ENCODE measurements at regions not wholly inside any gene's neighbourhood (a gene's known extent, or its start where the extent isn't known, plus 50 kb on each side); places are given as distances from the start of the nearest gene placed in this dataset.

DNA sequence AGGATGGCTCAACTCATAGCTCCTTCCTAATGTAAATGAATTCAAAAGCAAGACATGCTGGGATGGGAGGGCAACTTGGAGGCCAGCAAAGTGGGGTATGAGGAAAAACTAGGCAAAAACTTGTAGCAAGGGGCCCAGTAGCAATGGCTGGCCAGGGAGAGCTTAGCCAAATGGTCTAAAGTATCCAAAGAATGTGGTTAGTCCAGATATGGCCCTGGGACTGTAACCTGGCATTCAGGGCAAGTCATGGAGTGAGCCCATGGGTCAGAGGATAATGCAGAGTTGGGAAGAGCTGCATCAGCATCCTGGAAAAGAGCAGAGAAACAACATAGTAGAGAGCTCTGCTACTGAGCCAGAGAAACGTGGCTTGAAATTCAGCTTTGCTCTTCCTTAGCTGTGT lies 191.7 kb downstream of the SUCLA2 start:
- no peak overlapping the region for H3K4me3 ChIP-seq
- H3K4me1 ChIP-seq (replicated peaks in 1 of 2): no peaks in the 10 kb centered on the region
- no peak for ATAC-seq (replicated peaks in 6 of 8)
- in situ Hi-C loops (cut with MboI; ENCODE audit: low pct_unique_long_range_greater_than_20kb in 2 of 9, low sequenced_read_pairs in 9 of 9, unreplicated experiment in 9 of 9): no loop called here
- H3K27ac ChIP-seq: no peak overlapping the region
- WGBS, 10 experiments: 14 to 100% (median 33%) methylated on average over 1 of the region's 1 CpG; no CpG with 5 or more reads in 4 of the 10 experiments

DNA sequence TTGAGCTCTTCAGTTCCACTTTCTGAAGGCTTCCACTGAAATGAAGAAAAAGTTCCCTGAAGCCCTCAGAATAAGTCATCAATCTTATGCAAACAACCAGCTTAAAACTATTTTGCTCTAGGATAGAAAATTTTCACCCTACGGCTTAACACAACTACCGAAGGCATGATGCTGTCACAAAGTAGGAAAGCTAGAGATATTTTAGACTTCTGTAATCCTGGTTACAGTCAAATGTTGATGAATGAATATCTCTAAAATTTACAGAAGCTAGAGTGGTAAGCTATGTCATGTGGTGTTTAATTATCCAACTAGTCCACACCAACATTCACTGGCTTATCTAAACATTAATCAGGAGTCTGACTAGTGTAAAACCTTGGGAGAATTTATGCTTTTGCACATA lies 197.9 kb downstream of the SUCLA2 start:
- in situ Hi-C loops (cut with MboI; ENCODE audit: low pct_unique_long_range_greater_than_20kb in 2 of 9, low sequenced_read_pairs in 9 of 9, unreplicated experiment in 9 of 9): no loop called here
- Histone ChIP-seq H3K27ac (no peak overlapping the region), H3K4me1 (replicated peaks in 1 of 2) (no peaks in the 10 kb centered on the region), H3K4me3 (no peak overlapping the region)
- no peak for ATAC-seq (replicated peaks in 6 of 8)
- WGBS, 10 experiments: 50 to 100% (median 78%) methylated on average over 1 to 2 of the region's 2 CpGs; no CpG with 5 or more reads in 2 of the 10 experiments

DNA sequence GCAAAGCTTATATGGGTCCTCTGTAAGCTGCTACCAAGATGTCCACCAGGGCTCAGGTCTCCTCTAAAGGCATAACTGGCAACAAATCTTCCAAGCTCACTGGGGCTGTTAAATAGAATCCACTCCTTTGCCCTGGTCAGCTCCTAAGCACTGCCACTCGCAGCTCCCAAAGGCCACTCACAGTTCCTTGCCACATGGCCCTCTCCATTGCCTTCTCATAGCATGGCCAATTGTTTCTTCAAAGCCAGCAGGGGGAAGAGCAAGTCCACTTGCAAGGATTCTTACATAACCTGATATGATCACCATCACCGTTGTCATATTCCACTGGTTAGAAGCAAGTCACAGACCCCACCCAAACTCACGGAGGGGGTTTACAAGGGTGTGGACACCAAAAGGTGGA lies 199.5 kb downstream of the SUCLA2 start:
- WGBS, 10 experiments: 69 to 100% (median 80%) methylated on average over 1 to 3 of the region's 3 CpGs; no CpG with 5 or more reads in 5 of the 10 experiments
- ATAC-seq (replicated peaks in 6 of 8): no peak
- in situ Hi-C loops (cut with MboI; ENCODE audit: low pct_unique_long_range_greater_than_20kb in 2 of 9, low sequenced_read_pairs in 9 of 9, unreplicated experiment in 9 of 9): no loop called here

DNA sequence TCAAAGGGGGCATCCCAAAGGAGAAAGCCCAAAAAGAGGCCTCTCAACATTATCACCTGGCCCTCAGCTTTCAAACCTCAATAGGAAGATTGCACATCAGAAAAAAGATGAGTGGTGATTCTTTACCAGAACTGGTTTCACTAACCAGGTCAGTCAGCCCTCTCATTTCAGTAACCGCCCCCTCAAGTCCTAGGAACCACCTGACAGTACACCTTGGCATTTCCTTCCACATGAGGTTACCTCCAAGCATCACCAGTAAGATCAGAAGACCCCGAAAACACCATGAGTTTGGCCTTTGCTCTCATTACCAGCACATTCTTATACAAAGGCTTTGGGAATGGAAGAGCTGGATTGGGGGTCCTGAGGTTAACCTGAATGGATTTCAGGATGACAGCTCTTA lies 200.5 kb downstream of the SUCLA2 start:
- H3K27ac ChIP-seq: no peak overlapping the region
- no peak overlapping the region for H3K4me3 ChIP-seq
- 18 to 100% (median 71%) methylated on average over 1 to 2 of the region's 2 CpGs; no CpG with 5 or more reads in 3 of the 10 experiments for WGBS, 10 experiments
- no peaks in the 10 kb centered on the region for H3K4me1 ChIP-seq (replicated peaks in 1 of 2)
- no peak for ATAC-seq (replicated peaks in 6 of 8)
- in situ Hi-C loops (cut with MboI; ENCODE audit: low pct_unique_long_range_greater_than_20kb in 2 of 9, low sequenced_read_pairs in 9 of 9, unreplicated experiment in 9 of 9): no loop called here

More for the DNA sequence above, 199.5 kb downstream of the SUCLA2 start:
- H3K27ac ChIP-seq: no peak overlapping the region
- no peak overlapping the region for H3K4me3 ChIP-seq
- no peaks in the 10 kb centered on the region for H3K4me1 ChIP-seq (replicated peaks in 1 of 2)

DNA sequence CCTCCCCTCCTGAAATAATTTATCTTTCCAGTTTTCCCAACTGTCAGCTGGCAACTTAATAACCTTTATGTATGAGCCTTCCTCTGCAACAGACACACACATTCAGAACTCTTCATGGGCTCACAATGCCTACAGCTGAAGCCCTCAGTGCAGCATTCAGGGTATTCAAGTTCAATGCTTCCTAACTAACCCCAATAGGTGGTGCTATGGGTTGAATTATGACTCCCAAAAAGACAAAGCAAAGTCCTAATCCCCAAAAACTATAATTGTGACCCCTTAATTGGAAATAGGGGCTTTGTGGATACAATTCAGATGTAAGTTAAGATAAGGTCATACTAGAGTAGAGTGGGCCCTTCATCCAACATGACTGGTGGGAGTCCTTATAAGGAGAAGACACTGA lies 202.2 kb downstream of the SUCLA2 start:
- H3K27ac ChIP-seq: no peak overlapping the region
- no peak overlapping the region for H3K4me3 ChIP-seq
- H3K4me1 ChIP-seq (replicated peaks in 1 of 2): no peaks in the 10 kb centered on the region
- peak in 2 of 8 experiments; percentile 61 to 69 for ATAC-seq (replicated peaks in 6 of 8)
- in situ Hi-C loops (cut with MboI; ENCODE audit: low pct_unique_long_range_greater_than_20kb in 2 of 9, low sequenced_read_pairs in 9 of 9, unreplicated experiment in 9 of 9): no loop called here

DNA sequence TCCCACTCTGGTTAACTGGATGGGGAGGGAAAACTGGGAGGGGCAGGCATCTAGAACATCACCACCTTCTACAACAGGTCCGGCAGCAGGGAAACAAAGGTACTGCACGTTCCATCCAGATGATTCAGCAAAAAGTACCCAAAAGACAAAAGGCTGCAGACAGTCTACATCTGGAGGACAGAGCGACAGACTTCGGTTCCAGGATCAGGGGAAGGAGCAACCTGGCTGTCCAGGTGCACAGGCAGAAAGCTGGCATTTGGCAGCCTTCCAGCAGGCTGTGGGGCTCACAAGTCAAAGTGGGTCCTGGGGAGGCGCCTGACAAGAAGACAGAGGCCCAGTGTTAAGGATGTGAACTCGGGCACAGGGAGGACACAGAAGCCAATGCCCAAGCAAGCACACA lies 202.9 kb downstream of the SUCLA2 start:
- no peak overlapping the region for H3K4me3 ChIP-seq

DNA sequence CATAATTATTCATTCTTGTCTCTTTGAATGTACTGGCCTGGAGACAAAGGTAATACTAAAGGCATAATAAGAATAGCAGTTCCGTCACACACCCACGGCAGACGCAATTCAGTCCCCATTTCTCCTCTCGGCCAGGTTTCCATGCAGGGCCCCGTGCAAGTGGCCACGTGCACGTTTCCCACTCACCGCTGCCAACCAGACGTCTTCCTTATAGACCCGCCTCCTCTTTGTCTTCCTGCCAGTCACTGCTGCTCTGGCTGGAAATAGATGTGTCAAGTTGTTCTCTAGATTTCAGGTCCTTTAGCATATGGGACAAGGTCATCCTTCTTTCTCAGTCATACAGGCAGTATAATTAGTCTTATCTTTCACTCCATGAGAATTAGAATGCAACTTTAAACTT lies 204.3 kb downstream of the SUCLA2 start:
- no peak overlapping the region for H3K4me3 ChIP-seq
- no peaks in the 10 kb centered on the region for H3K4me1 ChIP-seq (replicated peaks in 1 of 2)
- peak in 1 of 8 experiments; percentile 64 for ATAC-seq (replicated peaks in 6 of 8)
- in situ Hi-C loops (cut with MboI; ENCODE audit: low pct_unique_long_range_greater_than_20kb in 2 of 9, low sequenced_read_pairs in 9 of 9, unreplicated experiment in 9 of 9): no loop called here
- 0 to 78% (median 48%) methylated on average over 2 to 9 of the region's 10 CpGs; no CpG with 5 or more reads in 4 of the 10 experiments for WGBS, 10 experiments
- H3K27ac ChIP-seq: no peak overlapping the region

More for the DNA sequence above, 202.9 kb downstream of the SUCLA2 start:
- ATAC-seq (replicated peaks in 6 of 8): no peak
- Histone ChIP-seq H3K4me1 (replicated peaks in 1 of 2) (no peaks in the 10 kb centered on the region), H3K27ac (no peak overlapping the region)
- 40 to 80% (median 71%) methylated on average over 1 to 2 of the region's 6 CpGs; no CpG with 5 or more reads in 7 of the 10 experiments for WGBS, 10 experiments
- in situ Hi-C loops (cut with MboI; ENCODE audit: low pct_unique_long_range_greater_than_20kb in 2 of 9, low sequenced_read_pairs in 9 of 9, unreplicated experiment in 9 of 9): no loop called here

DNA sequence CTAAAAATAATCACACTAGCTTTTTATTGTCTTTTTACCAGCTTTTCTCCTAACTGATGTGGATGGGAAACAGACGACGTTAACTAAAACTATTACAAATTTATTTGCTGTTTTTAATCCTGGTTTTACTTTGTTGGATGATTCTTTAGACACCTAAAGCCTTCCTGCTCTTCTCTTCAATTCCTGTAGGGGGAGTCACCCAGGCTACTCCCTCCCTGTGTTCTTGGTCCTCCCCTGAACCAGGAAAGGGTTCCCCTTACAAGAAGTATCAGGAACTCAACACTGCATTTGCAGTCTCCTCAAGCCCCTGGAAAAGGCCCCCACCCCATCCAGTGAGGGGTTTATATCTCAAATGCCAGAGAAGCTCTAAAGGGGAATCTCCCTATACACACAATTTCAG lies 206.1 kb downstream of the SUCLA2 start:
- WGBS, 10 experiments: 0 to 88% (median 35%) methylated on average over 1 to 2 of the region's 2 CpGs; no CpG with 5 or more reads in 2 of the 10 experiments
- ATAC-seq (replicated peaks in 6 of 8): peak in 1 of 8 experiments; percentile 40
- in situ Hi-C loops (cut with MboI; ENCODE audit: low pct_unique_long_range_greater_than_20kb in 2 of 9, low sequenced_read_pairs in 9 of 9, unreplicated experiment in 9 of 9): no loop called here
- Histone ChIP-seq H3K27ac (no peak overlapping the region), H3K4me3 (no peak overlapping the region), H3K4me1 (replicated peaks in 1 of 2) (no peaks in the 10 kb centered on the region)

DNA sequence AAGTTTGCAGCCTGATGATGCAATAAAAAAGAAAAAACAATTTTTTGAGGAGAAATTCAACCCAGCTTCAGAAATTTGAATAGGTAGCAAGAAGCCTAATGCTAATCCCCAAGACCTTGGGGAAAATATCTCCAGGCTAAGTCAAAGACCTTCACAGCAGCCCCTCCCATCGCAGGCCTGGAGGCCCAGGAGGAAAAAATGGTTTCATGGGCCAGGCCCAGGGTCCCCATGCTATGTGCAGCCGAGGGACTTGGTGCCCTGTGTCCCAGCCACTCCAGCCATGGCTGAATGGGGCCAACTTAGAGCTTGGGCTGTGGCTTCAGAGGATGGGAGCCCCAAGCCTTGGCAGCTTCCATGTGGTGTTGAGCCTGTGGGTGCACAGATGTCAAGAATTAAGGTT lies 210.3 kb downstream of the SUCLA2 start:
- Histone ChIP-seq H3K4me3 (no peak overlapping the region), H3K4me1 (replicated peaks in 1 of 2) (no peaks in the 10 kb centered on the region), H3K27ac (no peak overlapping the region)
- ATAC-seq (replicated peaks in 6 of 8): no peak
- in situ Hi-C loops (cut with MboI; ENCODE audit: low pct_unique_long_range_greater_than_20kb in 2 of 9, low sequenced_read_pairs in 9 of 9, unreplicated experiment in 9 of 9): no loop called here
- WGBS, 10 experiments: 0 to 40% (median 0%) methylated on average over 1 of the region's 2 CpGs; no CpG with 5 or more reads in 7 of the 10 experiments

DNA sequence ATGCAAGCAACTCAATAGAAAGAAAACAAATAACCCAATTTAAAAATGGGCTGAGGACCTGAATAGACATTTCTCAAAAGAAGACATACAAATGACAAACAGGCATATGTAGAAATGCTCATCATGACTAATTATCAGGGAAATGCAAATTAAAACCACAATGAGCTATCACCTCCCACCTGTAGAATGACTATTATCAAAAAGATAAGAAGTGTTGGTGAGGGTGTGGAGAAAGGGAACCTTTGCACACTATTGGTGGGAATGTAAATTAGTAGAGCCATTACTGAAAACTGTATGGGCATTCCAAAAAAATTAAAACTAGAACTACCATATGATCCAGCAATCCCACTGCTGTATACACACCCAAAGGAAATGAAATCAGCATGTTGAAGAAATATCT lies 212.2 kb downstream of the SUCLA2 start:
- in situ Hi-C loops (cut with MboI; ENCODE audit: low pct_unique_long_range_greater_than_20kb in 2 of 9, low sequenced_read_pairs in 9 of 9, unreplicated experiment in 9 of 9): no loop called here
- peak in 2 of 8 experiments; percentile 47 to 50 for ATAC-seq (replicated peaks in 6 of 8)
- H3K4me3 ChIP-seq: no peak overlapping the region
- H3K27ac ChIP-seq: no peak overlapping the region
- no peaks in the 10 kb centered on the region for H3K4me1 ChIP-seq (replicated peaks in 1 of 2)

DNA sequence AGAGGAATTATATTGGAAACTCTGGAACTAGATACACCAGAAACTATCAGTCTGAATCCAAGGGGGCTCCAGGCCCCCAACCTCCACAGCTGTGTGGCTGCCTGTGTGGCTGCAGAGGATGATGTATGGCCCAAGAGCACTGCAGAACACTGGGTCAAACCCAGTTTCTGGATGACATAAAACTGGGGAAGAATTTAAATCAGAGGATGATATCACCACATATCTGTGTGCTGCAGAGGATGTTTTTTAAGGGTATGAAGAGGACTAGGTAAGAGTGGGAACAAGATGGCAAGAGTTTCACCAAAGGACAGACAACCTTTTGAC lies 226.4 kb downstream of the SUCLA2 start:
- Histone ChIP-seq H3K27ac (no peak overlapping the region), H3K4me3 (no peak overlapping the region), H3K4me1 (replicated peaks in 1 of 2) (peaks cover 0 to 4% of the 10 kb centered on the region in 2 donors)
- peak in 5 of 8 experiments; percentile 52 to 70 (median 58) for ATAC-seq (replicated peaks in 6 of 8)
- in situ Hi-C loops (cut with MboI; ENCODE audit: low pct_unique_long_range_greater_than_20kb in 2 of 9, low sequenced_read_pairs in 9 of 9, unreplicated experiment in 9 of 9): loop anchor here in 2 of 9 experiments (10.0 to 25.0 kb wide), 2 partner anchors 937 to 940 kb away; no protein-coding TSS in a partner anchor

DNA sequence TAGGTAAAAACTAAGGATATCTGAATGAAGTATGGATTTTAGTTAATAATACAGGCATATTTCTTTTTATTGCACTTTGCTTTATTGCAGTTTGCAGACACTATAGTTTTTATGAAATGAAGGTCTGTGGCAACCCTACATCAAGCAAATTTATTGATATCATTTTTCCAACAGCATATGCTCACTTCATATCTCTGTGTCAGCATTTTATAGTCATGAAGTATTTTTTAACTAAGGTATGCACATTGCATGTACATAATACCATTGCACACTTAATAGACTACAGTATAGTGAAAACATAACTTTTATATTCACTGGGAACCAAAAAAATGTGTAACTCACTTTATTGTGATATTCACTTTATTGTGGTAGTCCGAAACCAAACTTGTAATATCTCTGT lies 236.3 kb downstream of the SUCLA2 start:
- Histone ChIP-seq H3K4me3 (no peak overlapping the region), H3K4me1 (replicated peaks in 1 of 2) (no peaks in the 10 kb centered on the region), H3K27ac (no peak overlapping the region)
- WGBS, 10 experiments: 0 to 100% (median 65%) methylated on average over 1 of the region's 1 CpG; no CpG with 5 or more reads in 4 of the 10 experiments
- no peak for ATAC-seq (replicated peaks in 6 of 8)
- in situ Hi-C loops (cut with MboI; ENCODE audit: low pct_unique_long_range_greater_than_20kb in 2 of 9, low sequenced_read_pairs in 9 of 9, unreplicated experiment in 9 of 9): loop anchor here in 1 of 9 experiments (25.0 kb wide), 1 partner anchor 928 kb away; no protein-coding TSS in a partner anchor

DNA sequence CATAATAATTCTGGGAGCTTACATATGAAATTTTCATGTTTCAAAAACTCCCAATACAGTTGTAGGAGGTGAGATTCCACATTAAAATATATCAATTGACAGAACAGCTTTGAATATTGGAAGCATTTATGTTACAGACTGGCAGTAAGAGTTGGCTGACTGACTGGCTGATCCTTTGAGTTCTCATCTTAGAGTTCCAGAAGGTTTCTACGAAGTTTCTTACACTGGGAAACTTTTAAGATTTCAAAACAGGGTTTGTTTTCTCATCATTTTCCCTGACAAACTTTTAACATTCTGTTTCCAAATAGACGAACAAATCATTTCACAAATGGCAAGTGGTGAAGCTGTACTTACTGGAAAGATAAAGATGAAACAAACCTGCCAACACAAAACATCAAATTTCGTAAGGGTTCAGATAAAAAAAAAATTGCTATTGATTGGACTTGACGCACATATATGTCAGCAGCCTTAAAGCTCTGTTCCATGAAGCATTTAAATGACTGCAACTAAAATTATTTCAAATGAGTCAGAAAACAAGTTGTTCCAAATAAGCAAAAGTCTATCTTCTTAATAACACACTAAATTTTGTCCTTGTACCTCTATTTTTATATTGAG lies 243.5 kb downstream of the SUCLA2 start:
- in situ Hi-C loops (cut with MboI; ENCODE audit: low pct_unique_long_range_greater_than_20kb in 2 of 9, low sequenced_read_pairs in 9 of 9, unreplicated experiment in 9 of 9): loop anchor here in 1 of 9 experiments (25.0 kb wide), 1 partner anchor 920 kb away; no protein-coding TSS in a partner anchor
- Histone ChIP-seq H3K27ac (no peak overlapping the region), H3K4me1 (replicated peaks in 1 of 2) (no peaks in the 10 kb centered on the region), H3K4me3 (no peak overlapping the region)
- ATAC-seq (replicated peaks in 6 of 8): no peak
- WGBS, 10 experiments: 37 to 100% (median 67%) methylated on average over 2 to 4 of the region's 4 CpGs

DNA sequence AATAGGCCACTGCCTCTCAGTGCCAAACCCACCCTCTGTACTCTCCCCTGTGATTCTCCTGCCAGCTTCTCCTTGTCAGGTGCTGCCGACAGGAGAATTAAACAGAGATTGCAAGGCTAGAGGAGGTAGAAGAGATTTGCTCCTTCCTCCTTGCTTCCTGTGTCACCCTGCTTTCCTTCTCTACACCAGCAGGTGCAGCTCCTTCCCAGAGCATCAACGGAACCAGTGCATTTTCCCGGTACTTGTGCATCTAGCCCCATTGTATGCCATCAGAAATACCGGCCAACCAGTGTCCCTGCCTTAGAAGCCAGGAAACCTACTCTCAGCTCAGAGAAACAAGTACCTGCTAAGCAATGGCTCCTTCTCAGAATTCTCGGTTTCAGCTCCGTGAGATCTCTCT lies 253.2 kb downstream of the SUCLA2 start:
- in situ Hi-C loops (cut with MboI; ENCODE audit: low pct_unique_long_range_greater_than_20kb in 2 of 9, low sequenced_read_pairs in 9 of 9, unreplicated experiment in 9 of 9): no loop called here
- 48 to 90% (median 71%) methylated on average over 1 to 6 of the region's 6 CpGs; no CpG with 5 or more reads in 1 of the 10 experiments for WGBS, 10 experiments
- Histone ChIP-seq H3K4me3 (no peak overlapping the region), H3K27ac (no peak overlapping the region), H3K4me1 (replicated peaks in 1 of 2) (no peaks in the 10 kb centered on the region)
- no peak for ATAC-seq (replicated peaks in 6 of 8)

All from motor neuron (in vitro differentiated cells).